Activated CD8-positive, alpha-beta memory T cell treated with anti-CD3 and anti-CD28 coated beads for 24 hours (primary cell): ENCODE measurements at regions not wholly inside any gene's neighbourhood (a gene's known extent, or its start where the extent isn't known, plus 50 kb on each side); places are given as distances from the start of the nearest gene placed in this dataset.
"Not testable (repeated sequence)": the region's sequence is repeated elsewhere in the genome, so short reads cannot be mapped to it uniquely, and the experiment has no call there.

Experiments
- DNase-seq: peaks from one replicate; pipeline ENCODE4 v3.0.0-alpha.2; 2020

GRCh38 chr4:124459196-124459940 lies 253.2 kb downstream of the ANKRD50 start:
- no peak for DNase-seq

GRCh38 chr4:124459941-124460310 lies 252.6 kb downstream of the ANKRD50 start:
- no peak for DNase-seq

- DNase-seq = not testable (repeated sequence)
These were observed 250.9 kb downstream of the ANKRD50 start for GRCh38 chr4:124461592-124461991.

GRCh38 chr4:124462954-124463828 lies 249.3 kb downstream of the ANKRD50 start:
- DNase-seq = no peak

- no peak for DNase-seq
These were observed 247.7 kb downstream of the ANKRD50 start for GRCh38 chr4:124464836-124465235.

GRCh38 chr4:124468360-124468759 lies 244.2 kb downstream of the ANKRD50 start:
- DNase-seq = no peak

- no peak for DNase-seq
These were observed 242.6 kb downstream of the ANKRD50 start for GRCh38 chr4:124469981-124470380.

- no peak for DNase-seq
These were observed 234.1 kb downstream of the ANKRD50 start for GRCh38 chr4:124478470-124478869.

- DNase-seq = no peak
These were observed 232.5 kb downstream of the ANKRD50 start for GRCh38 chr4:124480061-124480460.

GRCh38 chr4:124481123-124481522 lies 231.4 kb downstream of the ANKRD50 start:
- no peak for DNase-seq

- DNase-seq = no peak
These were observed 229.3 kb downstream of the ANKRD50 start for GRCh38 chr4:124483048-124483906.

- DNase-seq = no peak
These were observed 228.5 kb downstream of the ANKRD50 start for GRCh38 chr4:124484008-124484407.

GRCh38 chr4:124484940-124485339 lies 227.6 kb downstream of the ANKRD50 start:
- no peak for DNase-seq

- DNase-seq = no peak
These were observed 226.1 kb downstream of the ANKRD50 start for GRCh38 chr4:124486423-124486822.

- DNase-seq = no peak
These were observed 224.9 kb downstream of the ANKRD50 start for GRCh38 chr4:124487651-124488050.

GRCh38 chr4:124491361-124492145 lies 221.0 kb downstream of the ANKRD50 start:
- no peak for DNase-seq

- no peak for DNase-seq
These were observed 213.3 kb downstream of the ANKRD50 start for GRCh38 chr4:124499261-124499660.

- no peak for DNase-seq
These were observed 211.0 kb downstream of the ANKRD50 start for GRCh38 chr4:124501576-124501975.

GRCh38 chr4:124504431-124504830 lies 208.1 kb downstream of the ANKRD50 start:
- DNase-seq = no peak

- no peak for DNase-seq
These were observed 207.3 kb downstream of the ANKRD50 start for GRCh38 chr4:124505211-124505610.

- DNase-seq = no peak
These were observed 203.4 kb downstream of the ANKRD50 start for GRCh38 chr4:124509151-124509550.

GRCh38 chr4:124514588-124514987 lies 197.9 kb downstream of the ANKRD50 start:
- no peak for DNase-seq
